IMR-90 (cell line): ENCODE measurements at regions not wholly inside any gene's neighbourhood (a gene's known extent, or its start where the extent isn't known, plus 50 kb on each side); places are given as distances from the start of the nearest gene placed in this dataset.

Experiments used
- ATAC-seq: fragments of 200-7000 bp; cut with Tn5 transposase; 2 replicates; pipeline ENCODE4 v1.9.1; 2020; ENCODE audit warnings: low read depth, mild to moderate bottlenecking, moderate library complexity
- BruUV-seq: library from RNA; stranded (reverse); fragments of 400-500 nt; replicated peaks from 2 replicates; lab custom pipeline; 2021; lab: Mats Ljungman, UMichigan
- CTCF ChIA-PET: fragments of 300-600 bp; formaldehyde crosslinking; extraction: SDS; loops from one replicate; lab custom pipeline; 2021; ENCODE audit warnings: antibody characterized with exemption; lab: Yijun Ruan, JAX
- POLR2A ChIA-PET: fragments of 300-600 bp; sonication (Branson Sonifier 250); formaldehyde crosslinking; loops from one replicate; lab custom pipeline; 2022; ENCODE audit warnings: antibody characterized with exemption; ENCODE audit not compliant: unreplicated experiment; lab: Charles Lee
- DNase-seq: peaks from one replicate; pipeline ENCODE4 v3.0.0; 2013
- H2AFZ ChIP-seq: replicated peaks from 2 replicates; pipeline ENCODE3; 2013; ENCODE audit warnings: low read length, mild to moderate bottlenecking; ENCODE audit not compliant: poor library complexity
- H2AK5ac ChIP-seq: 2 replicates; pipeline ENCODE4 v1.6.1; 2013; ENCODE audit warnings: low read depth, low read length, inconsistent platforms
- H2AK9ac ChIP-seq: replicated peaks from 2 replicates; pipeline ENCODE3; 2013; ENCODE audit warnings: mild to moderate bottlenecking, low read depth, low read length, moderate library complexity; ENCODE audit not compliant: poor library complexity
- H2BK120ac ChIP-seq: 2 replicates; pipeline ENCODE4 v1.6.1; 2013; ENCODE audit warnings: low read depth, low read length, inconsistent platforms
- H2BK15ac ChIP-seq: 3 replicates; pipeline ENCODE4 v1.6.1; 2013; ENCODE audit warnings: low read depth, low read length, inconsistent platforms
- H2BK20ac ChIP-seq: 2 replicates; pipeline ENCODE4 v1.6.1; 2013; ENCODE audit warnings: low read depth, mild to moderate bottlenecking, inconsistent platforms, low read length, moderate library complexity
- H2BK5ac ChIP-seq: 2 replicates; pipeline ENCODE4 v1.6.1; 2013; ENCODE audit warnings: mild to moderate bottlenecking, low read depth, low read length, inconsistent platforms; ENCODE audit not compliant: poor library complexity, severe bottlenecking
- H3K14ac ChIP-seq: replicated peaks from 2 replicates; pipeline ENCODE4 v1.6.1; 2013; ENCODE audit warnings: low read depth, low read length, inconsistent platforms
- H3K18ac ChIP-seq: 2 replicates; pipeline ENCODE4 v1.6.1; 2013; ENCODE audit warnings: low read depth, low read length, control low read depth
- H3K23ac ChIP-seq: 2 replicates; pipeline ENCODE4 v1.6.1; 2013; ENCODE audit warnings: low read depth, low read length, inconsistent platforms
- H3K27ac ChIP-seq: 2 replicates; pipeline ENCODE4 v1.5.1; 2013; ENCODE audit warnings: mild to moderate bottlenecking, control low read depth, low read length; ENCODE audit not compliant: insufficient read depth
- H3K27me3 ChIP-seq: 2 replicates; pipeline ENCODE4 v1.6.1; 2013; ENCODE audit warnings: low read length; ENCODE audit not compliant: control insufficient read depth, insufficient read depth
- H3K36me3 ChIP-seq: 2 replicates; pipeline ENCODE4 v1.6.1; 2013; ENCODE audit warnings: low read length, mixed read lengths; ENCODE audit not compliant: control insufficient read depth, insufficient read depth
- H3K4ac ChIP-seq: 2 replicates; pipeline ENCODE4 v1.6.1; 2013; ENCODE audit warnings: low read depth, low read length, inconsistent platforms
- H3K4me1 ChIP-seq: 2 replicates; pipeline ENCODE4 v1.6.1; 2013; ENCODE audit warnings: low read length, mixed read lengths; ENCODE audit not compliant: control insufficient read depth, insufficient read depth
- H3K4me2 ChIP-seq: 2 replicates; pipeline ENCODE4 v1.6.1; 2013; ENCODE audit warnings: low read depth, mild to moderate bottlenecking, control low read depth, low read length, moderate library complexity
- H3K4me3 ChIP-seq: 2 replicates; pipeline ENCODE4 v1.5.1; 2013; ENCODE audit warnings: low read depth, mild to moderate bottlenecking, control low read depth, low read length, moderate library complexity; ENCODE audit not compliant: insufficient read depth
- H3K56ac ChIP-seq: 2 replicates; pipeline ENCODE4 v1.6.1; 2013; ENCODE audit warnings: low read length, inconsistent platforms; ENCODE audit not compliant: insufficient read depth; ENCODE audit errors: extremely low read depth
- H3K79me1 ChIP-seq, 2 experiments: 2 replicates each; pipeline ENCODE4 v1.6.1; 2013; ENCODE audit warnings: low read length in 2 of 2, inconsistent platforms in 1 of 2, low read depth in 1 of 2
- H3K9ac ChIP-seq: 2 replicates; pipeline ENCODE4 v1.6.1; 2013; ENCODE audit warnings: low read depth, low read length, control low read depth
- H3K9me1 ChIP-seq: 2 replicates; pipeline ENCODE4 v1.6.1; 2013; ENCODE audit warnings: low read length, inconsistent platforms; ENCODE audit not compliant: insufficient read depth
- H3K9me3 ChIP-seq: 2 replicates; pipeline ENCODE4 v1.6.1; 2013; ENCODE audit warnings: low read length; ENCODE audit not compliant: control insufficient read depth, insufficient read depth
- H4K20me1 ChIP-seq: 2 replicates; pipeline ENCODE4 v1.6.1; 2013; ENCODE audit warnings: low read length, inconsistent platforms; ENCODE audit not compliant: insufficient read depth
- H4K5ac ChIP-seq: 2 replicates; pipeline ENCODE4 v1.6.1; 2013; ENCODE audit warnings: mild to moderate bottlenecking, low read depth, low read length, control low read depth
- H4K8ac ChIP-seq, 2 experiments: 2 replicates each; pipeline ENCODE4 v1.6.1; 2013; ENCODE audit warnings: low read depth in 2 of 2, low read length in 2 of 2, control low read depth in 1 of 2, inconsistent platforms in 1 of 2
- H4K91ac ChIP-seq: 2 replicates; pipeline ENCODE4 v1.6.1; 2013; ENCODE audit warnings: low read depth, low read length, inconsistent platforms; ENCODE audit not compliant: insufficient read depth
- MAZ ChIP-seq: IDR thresholded peaks from 2 replicates; pipeline ENCODE4 v1.6.1; 2012; ENCODE audit warnings: low read depth, mild to moderate bottlenecking, low read length, improper control_type of control experiment, moderate library complexity, borderline replicate concordance
- NFE2L2 ChIP-seq: fragments of 150-350 bp; IDR thresholded peaks from 2 replicates; pipeline ENCODE4 v1.6.1; 2016; ENCODE audit warnings: low read depth, mild to moderate bottlenecking, low read length
- RCOR1 ChIP-seq: IDR thresholded peaks from 2 replicates; pipeline ENCODE4 v1.6.1; 2012; ENCODE audit warnings: mild to moderate bottlenecking, low read length, improper control_type of control experiment; ENCODE audit not compliant: insufficient replicate concordance
- WGBS, 2 experiments: methylation state at CpG; one replicate each; pipeline versions ENCODE4 v1.1.5 to v1.1.7; 2013; ENCODE audit warnings: missing lambda C conversion rate in 2 of 2; ENCODE audit not compliant: insufficient read length in 1 of 2; ENCODE audit errors: extremely low coverage in 2 of 2; 5-methylcytosine and 5-hydroxymethylcytosine counted together
- dilution Hi-C: fragments of 300-500 bp; cut with HindIII; formaldehyde crosslinking; loops from one replicate; pipeline ENCODE4 v1.14.3; 2018; ENCODE audit warnings: low sequenced_read_pairs; ENCODE audit not compliant: unreplicated experiment
- in situ Hi-C: fragments of 300-500 bp; cut with MboI; formaldehyde crosslinking; loops from 3 replicates; pipeline ENCODE4 v1.14.3; 2019; ENCODE audit warnings: low sequenced_read_pairs, inconsistent platforms, mixed read lengths
- intact Hi-C: fragments of 100-400 bp; cut with micrococcal nuclease; formaldehyde crosslinking; loops from 2 replicates; pipeline ENCODE4 v1.10.0; 2022

- Histone ChIP-seq H3K4me1 (no peaks in the 10 kb centered on the region), H3K27me3 (no peaks in the 10 kb centered on the region), H3K79me1 (no peaks in the 10 kb centered on the region), H3K4me2 (no peak overlapping the region), H3K9me3 (no peaks in the 10 kb centered on the region), H3K14ac (no peak overlapping the region), H4K20me1 (no peaks in the 10 kb centered on the region), H3K4me3 (no peak overlapping the region), H2AK5ac (no peak overlapping the region), H3K9ac (no peak overlapping the region), H2BK20ac (no peak overlapping the region), H2AK9ac (no peak overlapping the region), H3K4ac (no peak overlapping the region), H3K36me3 (no peaks in the 10 kb centered on the region), H4K5ac (no peak overlapping the region), H3K23ac (no peak overlapping the region), H3K27ac (no peak overlapping the region), H3K56ac (no peak overlapping the region), H2AFZ (no peak overlapping the region), H3K9me1 (no peaks in the 10 kb centered on the region), H2BK120ac (no peak overlapping the region), H4K91ac (no peak overlapping the region), H4K8ac (no peak overlapping the region), H3K18ac (no peak overlapping the region), H2BK5ac (no peak overlapping the region), H2BK15ac (no peak overlapping the region)
- in situ Hi-C loops, result no loop called here
- TF ChIP-seq RCOR1 (no peak), NFE2L2 (no peak), MAZ (no peak)
- no CpG with 5 or more reads among the region's 2 CpGs for WGBS, 2 experiments
- no TSS peak for BruUV-seq
- DNase-seq (no peak), ATAC-seq (no peak)
- POLR2A ChIA-PET, result no interaction called here
- intact Hi-C loops, result no loop called here
- CTCF ChIA-PET, result no interaction called here
- dilution Hi-C loops, result no loop called here
Observed at GRCh38 chr2:212672186-212672585, 133.6 kb upstream of the ERBB4 start.
